B cell (primary cell): ENCODE measurements at regions not wholly inside any gene's neighbourhood (a gene's known extent, or its start where the extent isn't known, plus 50 kb on each side); places are given as distances from the start of the nearest gene placed in this dataset.

Experiments used
- ATAC-seq: fragments of 200-7000 bp; cut with Tn5 transposase; one replicate; pipeline ENCODE4 v1.10.0; 2021; ENCODE audit warnings: low read depth, mild to moderate bottlenecking, moderate number of reproducible peaks, moderate library complexity
- CTCF ChIA-PET: fragments of 350-600 bp; sonication (Branson Sonifier 250); formaldehyde crosslinking; loops from one replicate; lab custom pipeline; 2021; ENCODE audit warnings: antibody characterized with exemption, inconsistent platforms; lab: Charles Lee
- POLR2A ChIA-PET: fragments of 350-600 bp; sonication (Branson Sonifier 250); formaldehyde crosslinking; loops from one replicate; lab custom pipeline; 2021; ENCODE audit warnings: antibody characterized with exemption; lab: Charles Lee
- DNase-seq: peaks from one replicate; pipeline ENCODE4 v3.0.0; 2013
- H2AFZ ChIP-seq: 2 replicates; pipeline ENCODE4 v1.6.1; 2012; ENCODE audit warnings: mild to moderate bottlenecking, low read depth, low read length; ENCODE audit not compliant: insufficient read depth, poor library complexity, severe bottlenecking
- H3K27ac ChIP-seq, 2 donors: 1 replicate in 1 of 2; 2 replicates in 1 of 2; pipeline ENCODE4 v1.5.1; 2012 to 2013; ENCODE audit warnings: low read length in 2 of 2, mild to moderate bottlenecking in 2 of 2, moderate library complexity in 1 of 2
- H3K27me3 ChIP-seq, 4 experiments: fragments of 200-600 bp in 1 of 4; sonication (generic) in 1 of 4; replicated peaks in 1 of 4; 1 replicate in 2 of 4; 2 replicates in 2 of 4; pipeline versions ENCODE4 v1.6.1 to v1.7.0; 2013 to 2016; ENCODE audit warnings: low read length in 3 of 4, mild to moderate bottlenecking in 2 of 4, mixed read lengths in 1 of 4, moderate library complexity in 1 of 4; ENCODE audit not compliant: insufficient read depth in 4 of 4, control insufficient read depth in 3 of 4; ENCODE audit errors: control extremely low read depth in 1 of 4
- H3K36me3 ChIP-seq, 2 experiments: replicated peaks in 1 of 2; 1 replicate in 1 of 2; 2 replicates in 1 of 2; pipeline versions ENCODE4 v1.6.1 to v1.7.1; 2013; ENCODE audit warnings: low read length in 1 of 2; ENCODE audit not compliant: insufficient read depth in 2 of 2, control insufficient read depth in 1 of 2; ENCODE audit errors: control extremely low read depth in 1 of 2, extremely low read depth in 1 of 2
- H3K4me1 ChIP-seq, 2 donors: fragments of 200-600 bp in 1 of 2; sonication (generic) in 1 of 2; 1 replicate in 1 of 2; 2 replicates in 1 of 2; pipeline versions ENCODE4 v1.5.1 to v1.6.1; 2013 to 2017; ENCODE audit warnings: low read length in 2 of 2; ENCODE audit not compliant: control insufficient read depth in 2 of 2, insufficient read depth in 2 of 2
- H3K4me2 ChIP-seq: replicated peaks from 2 replicates; pipeline ENCODE3; 2012; ENCODE audit warnings: mild to moderate bottlenecking, low read depth, low read length; ENCODE audit not compliant: poor library complexity, severe bottlenecking
- H3K4me3 ChIP-seq, 5 experiments: fragments of 200-600 bp in 1 of 5; sonication (generic) in 1 of 5; 1 replicate in 3 of 5; 2 replicates in 2 of 5; pipeline versions ENCODE4 v1.5.1 to v1.7.0; 2011 to 2016; ENCODE audit warnings: low read length in 4 of 5, mild to moderate bottlenecking in 4 of 5, low read depth in 2 of 5, control low read depth in 1 of 5, moderate library complexity in 1 of 5; ENCODE audit not compliant: insufficient read depth in 1 of 5; ENCODE audit errors: control extremely low read depth in 1 of 5, extremely low read depth in 1 of 5
- H3K79me2 ChIP-seq: fragments of 200-600 bp; sonication (generic); one replicate; pipeline ENCODE4 v1.6.0; 2016; ENCODE audit warnings: low read length; ENCODE audit not compliant: control insufficient read depth, insufficient read depth
- H3K9ac ChIP-seq: fragments of 200-600 bp; sonication (generic); 2 replicates; pipeline ENCODE4 v1.6.1; 2017; ENCODE audit warnings: mild to moderate bottlenecking, low read length, moderate library complexity
- H3K9me3 ChIP-seq, 3 donors: one replicate each; pipeline versions ENCODE4 v1.6.1 to v1.7.1; 2013; ENCODE audit warnings: low read length in 2 of 3; ENCODE audit not compliant: control insufficient read depth in 2 of 3, insufficient read depth in 1 of 3; ENCODE audit errors: control extremely low read depth in 1 of 3
- H4K20me1 ChIP-seq: 2 replicates; pipeline ENCODE4 v1.6.0; 2012; ENCODE audit warnings: mild to moderate bottlenecking, low read length; ENCODE audit not compliant: insufficient read depth, control insufficient read depth, poor library complexity, severe bottlenecking
- H3K27ac Mint-ChIP-seq: one replicate; pipeline ENCODE4 v1.8.0; 2021; ENCODE audit warnings: mixed read lengths
- H3K27me3 Mint-ChIP-seq: one replicate; pipeline ENCODE4 v1.8.0; 2021; ENCODE audit warnings: mixed read lengths
- H3K4me1 Mint-ChIP-seq: one replicate; pipeline ENCODE4 v1.8.0; 2021; ENCODE audit warnings: mixed read lengths
- H3K4me3 Mint-ChIP-seq: one replicate; pipeline ENCODE4 v1.8.0; 2021; ENCODE audit warnings: mixed read lengths
- H3K9me3 Mint-ChIP-seq: one replicate; pipeline ENCODE4 v1.8.0; 2022; ENCODE audit warnings: mixed read lengths; ENCODE audit not compliant: insufficient read depth
- CTCF ChIP-seq: fragments of 200-600 bp; IDR thresholded peaks from one replicate; pipeline ENCODE4 v1.8.0; 2022; ENCODE audit warnings: antibody characterized with exemption, mild to moderate bottlenecking
- EZH2 ChIP-seq: IDR thresholded peaks from 2 replicates; pipeline ENCODE4 v1.6.1; 2012; ENCODE audit warnings: borderline replicate concordance, low read depth, mild to moderate bottlenecking, moderate library complexity, low read length; ENCODE audit not compliant: insufficient read depth, poor library complexity, severe bottlenecking
- WGBS: methylation state at CpG from one replicate; pipeline ENCODE4 v1.1.5; 2013; ENCODE audit warnings: missing lambda C conversion rate; ENCODE audit not compliant: insufficient coverage; 5-methylcytosine and 5-hydroxymethylcytosine counted together
- intact Hi-C: fragments of 100-400 bp; cut with micrococcal nuclease; formaldehyde crosslinking; loops from one replicate; pipeline ENCODE4 v1.10.0; 2022

- 98% methylated on average over 17 of the region's 22 CpGs for WGBS
- Mint-ChIP-seq H3K27ac (no peak overlapping the region), H3K4me3 (no peak overlapping the region)
Measured at GRCh38 chr16:22424161-22424937, 49.9 kb upstream of the CDR2 start.

More at GRCh38 chr16:22424161-22424937, 49.9 kb upstream of the CDR2 start:
- no peak overlapping the region for H3K4me2 ChIP-seq
- peaks cover 0 to 41% of the 10 kb centered on the region in 2 experiments for H3K36me3 ChIP-seq
- no peak overlapping the region for H3K9ac ChIP-seq
- no peaks in the 10 kb centered on the region for H3K4me1 Mint-ChIP-seq
- H3K79me2 ChIP-seq, result no peaks in the 10 kb centered on the region
- H4K20me1 ChIP-seq, result no peaks in the 10 kb centered on the region
- H3K27me3 ChIP-seq, result no peaks in the 10 kb centered on the region
- H3K27me3 Mint-ChIP-seq, result no peaks in the 10 kb centered on the region
- no peaks in the 10 kb centered on the region for H3K9me3 ChIP-seq
- H3K4me1 ChIP-seq, result no peaks in the 10 kb centered on the region
- H2AFZ ChIP-seq, result no peak overlapping the region
- no peak overlapping the region for H3K4me3 ChIP-seq
- ATAC-seq (no peak), DNase-seq (no peak)
- no peaks in the 10 kb centered on the region for H3K9me3 Mint-ChIP-seq
- CTCF ChIA-PET, result no interaction called here
- POLR2A ChIA-PET, result no interaction called here
- H3K27ac ChIP-seq, result no peak overlapping the region
- TF ChIP-seq EZH2 (no peak), CTCF (no peak)
- intact Hi-C loops, result no loop called here
